ENCODE measurements at regions not wholly inside any gene's neighbourhood (a gene's known extent, or its start where the extent isn't known, plus 50 kb on each side); places are given as distances from the start of the nearest gene placed in this dataset.

DNA sequence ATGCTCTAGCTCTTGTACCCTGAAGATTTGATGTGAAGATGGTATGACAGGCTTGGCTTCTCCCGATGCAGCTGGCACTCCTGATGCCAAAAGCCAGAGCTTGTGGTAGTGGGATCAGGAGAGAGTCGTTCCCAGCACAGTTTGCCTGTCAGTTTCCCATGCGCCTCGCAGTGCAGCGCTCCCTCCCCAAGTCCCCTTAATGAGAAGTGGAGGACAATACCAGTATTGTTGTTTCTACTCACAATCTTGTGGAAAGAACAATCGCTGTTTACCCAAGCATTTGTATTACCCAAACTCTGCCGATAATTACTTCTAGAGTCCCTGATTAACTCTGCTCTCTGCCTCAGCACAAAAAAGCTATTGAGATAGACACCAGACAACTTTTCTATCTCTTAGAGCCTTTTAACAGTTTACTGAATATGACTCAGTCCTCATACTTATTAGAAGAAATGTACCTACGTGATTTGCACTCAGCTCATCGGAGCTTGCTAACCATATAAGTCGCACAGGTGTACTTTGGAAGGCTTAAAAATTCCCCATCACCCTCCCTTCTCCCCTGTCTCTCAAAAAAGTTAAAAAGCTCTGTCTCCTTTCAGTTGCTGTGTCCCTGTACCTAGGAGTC is 283.2 kb upstream of the TMEM161B start:
- TF ChIP-seq, protein P1, sequence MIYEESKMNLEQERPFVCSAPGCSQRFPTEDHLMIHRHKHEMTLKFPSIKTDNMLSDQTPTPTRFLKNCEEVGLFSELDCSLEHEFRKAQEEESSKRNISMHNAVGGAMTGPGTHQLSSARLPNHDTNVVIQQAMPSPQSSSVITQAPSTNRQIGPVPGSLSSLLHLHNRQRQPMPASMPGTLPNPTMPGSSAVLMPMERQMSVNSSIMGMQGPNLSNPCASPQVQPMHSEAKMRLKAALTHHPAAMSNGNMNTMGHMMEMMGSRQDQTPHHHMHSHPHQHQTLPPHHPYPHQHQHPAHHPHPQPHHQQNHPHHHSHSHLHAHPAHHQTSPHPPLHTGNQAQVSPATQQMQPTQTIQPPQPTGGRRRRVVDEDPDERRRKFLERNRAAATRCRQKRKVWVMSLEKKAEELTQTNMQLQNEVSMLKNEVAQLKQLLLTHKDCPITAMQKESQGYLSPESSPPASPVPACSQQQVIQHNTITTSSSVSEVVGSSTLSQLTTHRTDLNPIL (CRISPR knock-in tag; IDR thresholded peaks at IDR 0.05; ENCODE audit: low read depth) = no peak
- TF ChIP-seq SNAI2 (CRISPR knock-in tag; IDR thresholded peaks at IDR 0.05) (no peak), ZFP3 (CRISPR knock-in tag; IDR thresholded peaks at IDR 0.05) (no peak), ISL1 (CRISPR knock-in tag; IDR thresholded peaks at IDR 0.05) (no peak), GLIS3 (CRISPR knock-in tag; IDR thresholded peaks at IDR 0.05) (no peak), RARB (CRISPR knock-in tag; IDR thresholded peaks at IDR 0.05) (no peak), TCF4 (CRISPR knock-in tag; IDR thresholded peaks at IDR 0.05; ENCODE audit: borderline replicate concordance) (no peak)
- TF ChIP-seq, protein P2, sequence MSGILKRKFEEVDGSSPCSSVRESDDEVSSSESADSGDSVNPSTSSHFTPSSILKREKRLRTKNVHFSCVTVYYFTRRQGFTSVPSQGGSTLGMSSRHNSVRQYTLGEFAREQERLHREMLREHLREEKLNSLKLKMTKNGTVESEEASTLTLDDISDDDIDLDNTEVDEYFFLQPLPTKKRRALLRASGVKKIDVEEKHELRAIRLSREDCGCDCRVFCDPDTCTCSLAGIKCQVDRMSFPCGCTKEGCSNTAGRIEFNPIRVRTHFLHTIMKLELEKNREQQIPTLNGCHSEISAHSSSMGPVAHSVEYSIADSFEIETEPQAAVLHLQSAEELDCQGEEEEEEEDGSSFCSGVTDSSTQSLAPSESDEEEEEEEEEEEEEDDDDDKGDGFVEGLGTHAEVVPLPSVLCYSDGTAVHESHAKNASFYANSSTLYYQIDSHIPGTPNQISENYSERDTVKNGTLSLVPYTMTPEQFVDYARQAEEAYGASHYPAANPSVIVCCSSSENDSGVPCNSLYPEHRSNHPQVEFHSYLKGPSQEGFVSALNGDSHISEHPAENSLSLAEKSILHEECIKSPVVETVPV (CRISPR knock-in tag; IDR thresholded peaks at IDR 0.05) = no peak
- TF ChIP-seq, protein P3, sequence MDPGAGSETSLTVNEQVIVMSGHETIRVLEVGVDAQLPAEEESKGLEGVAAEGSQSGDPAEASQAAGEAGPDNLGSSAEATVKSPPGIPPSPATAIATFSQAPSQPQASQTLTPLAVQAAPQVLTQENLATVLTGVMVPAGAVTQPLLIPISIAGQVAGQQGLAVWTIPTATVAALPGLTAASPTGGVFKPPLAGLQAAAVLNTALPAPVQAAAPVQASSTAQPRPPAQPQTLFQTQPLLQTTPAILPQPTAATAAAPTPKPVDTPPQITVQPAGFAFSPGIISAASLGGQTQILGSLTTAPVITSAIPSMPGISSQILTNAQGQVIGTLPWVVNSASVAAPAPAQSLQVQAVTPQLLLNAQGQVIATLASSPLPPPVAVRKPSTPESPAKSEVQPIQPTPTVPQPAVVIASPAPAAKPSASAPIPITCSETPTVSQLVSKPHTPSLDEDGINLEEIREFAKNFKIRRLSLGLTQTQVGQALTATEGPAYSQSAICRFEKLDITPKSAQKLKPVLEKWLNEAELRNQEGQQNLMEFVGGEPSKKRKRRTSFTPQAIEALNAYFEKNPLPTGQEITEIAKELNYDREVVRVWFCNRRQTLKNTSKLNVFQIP (CRISPR knock-in tag; IDR thresholded peaks at IDR 0.05; ENCODE audit: borderline replicate concordance, low read depth) = no peak
- no peak for ATAC-seq

DNA sequence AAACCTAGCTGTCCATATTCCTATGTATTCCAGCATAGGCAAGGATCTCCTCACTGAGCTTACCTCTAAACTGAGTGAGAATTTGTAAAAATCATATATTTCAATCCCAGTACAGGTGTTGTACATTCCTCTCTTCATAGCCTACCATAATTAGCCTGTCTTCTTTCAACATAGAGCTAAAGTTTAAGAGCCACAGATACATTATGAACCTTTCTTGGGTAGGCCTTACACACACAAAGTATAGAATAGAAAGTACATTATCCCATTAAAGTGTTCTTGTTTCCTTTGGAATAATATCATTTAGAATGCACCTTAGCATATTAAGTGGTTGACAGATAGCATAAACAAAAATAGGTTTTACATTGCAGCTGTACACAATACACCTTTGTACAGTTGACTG is 282.1 kb upstream of the TMEM161B start:
- ATAC-seq = no peak
- TF ChIP-seq BACH2 (CRISPR knock-in tag; IDR thresholded peaks at IDR 0.05; ENCODE audit: borderline replicate concordance) = no peak
- TF ChIP-seq TOX (CRISPR knock-in tag; IDR thresholded peaks at IDR 0.05; ENCODE audit: borderline replicate concordance) = no peak
- no peak for TF ChIP-seq ARNTL (CRISPR knock-in tag; IDR thresholded peaks at IDR 0.05; ENCODE audit: borderline replicate concordance, low read depth)
- TF ChIP-seq ZNF70 (CRISPR knock-in tag; IDR thresholded peaks at IDR 0.05) = no peak
- no peak for TF ChIP-seq SNAI2 (CRISPR knock-in tag; IDR thresholded peaks at IDR 0.05)
- no peak for TF ChIP-seq ZFP30 (CRISPR knock-in tag; IDR thresholded peaks at IDR 0.05)

DNA sequence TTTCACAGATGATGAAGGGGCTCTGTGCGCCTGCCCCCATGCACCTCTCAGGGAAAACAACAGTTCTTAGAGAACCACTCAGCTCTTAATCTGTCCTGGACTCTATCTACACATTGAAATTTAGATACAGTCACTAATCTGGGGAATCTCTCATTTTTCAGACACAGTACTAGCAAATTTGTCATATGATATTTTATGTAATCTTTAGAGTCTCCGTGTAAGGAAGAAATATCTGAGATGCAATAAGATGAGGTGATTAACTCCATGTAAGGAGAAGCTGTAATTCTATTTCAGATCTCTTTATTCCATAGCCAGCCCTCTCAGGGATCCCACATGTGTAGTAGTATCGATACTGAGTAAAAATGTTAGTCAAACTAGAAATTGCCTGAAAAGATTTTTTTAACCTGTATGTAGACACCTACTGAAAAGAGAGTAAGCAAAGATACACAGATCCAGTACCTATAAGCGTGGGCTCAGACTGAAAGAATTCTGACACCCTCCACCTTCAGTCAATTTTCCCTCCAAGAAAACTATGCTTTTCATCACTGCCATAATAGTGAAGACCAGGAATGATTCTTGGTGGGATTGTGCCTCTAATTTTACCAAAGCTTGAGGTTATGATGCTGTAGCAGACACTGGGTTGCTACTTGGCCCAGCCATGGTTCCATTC is 279.6 kb upstream of the TMEM161B start:
- ATAC-seq = no peak
- TF ChIP-seq OSR1 (CRISPR knock-in tag; IDR thresholded peaks at IDR 0.05) (no peak), ZC3H10 (CRISPR knock-in tag; IDR thresholded peaks at IDR 0.05) (no peak), BACH2 (CRISPR knock-in tag; IDR thresholded peaks at IDR 0.05; ENCODE audit: borderline replicate concordance) (no peak), ZNF70 (CRISPR knock-in tag; IDR thresholded peaks at IDR 0.05) (no peak), ZFP3 (CRISPR knock-in tag; IDR thresholded peaks at IDR 0.05) (no peak), ARNTL (CRISPR knock-in tag; IDR thresholded peaks at IDR 0.05; ENCODE audit: borderline replicate concordance, low read depth) (no peak), CSDC2 (CRISPR knock-in tag; IDR thresholded peaks at IDR 0.05) (no peak), ESRRG (CRISPR knock-in tag; IDR thresholded peaks at IDR 0.05) (no peak), ISL1 (CRISPR knock-in tag; IDR thresholded peaks at IDR 0.05) (no peak), TCF4 (CRISPR knock-in tag; IDR thresholded peaks at IDR 0.05; ENCODE audit: borderline replicate concordance) (no peak), RARB (CRISPR knock-in tag; IDR thresholded peaks at IDR 0.05) (no peak), ZNF8 (CRISPR knock-in tag; IDR thresholded peaks at IDR 0.05) (no peak), PPARA (CRISPR knock-in tag; IDR thresholded peaks at IDR 0.05; ENCODE audit: borderline replicate concordance) (no peak), ZFP30 (CRISPR knock-in tag; IDR thresholded peaks at IDR 0.05) (no peak), ZNF565 (CRISPR knock-in tag; conservative IDR thresholded peaks at IDR 0.05; ENCODE audit: low read depth) (no peak)
- TF ChIP-seq, protein P2 (CRISPR knock-in tag; IDR thresholded peaks at IDR 0.05) = no peak
- TF ChIP-seq, protein P3 (CRISPR knock-in tag; IDR thresholded peaks at IDR 0.05; ENCODE audit: borderline replicate concordance, low read depth) = no peak
- TF ChIP-seq, protein P1 (CRISPR knock-in tag; IDR thresholded peaks at IDR 0.05; ENCODE audit: low read depth) = no peak
